PC-9 (cell line): ENCODE measurements at regions not wholly inside any gene's neighbourhood (a gene's known extent, or its start where the extent isn't known, plus 50 kb on each side); places are given as distances from the start of the nearest gene placed in this dataset.

Experiments
- BruUV-seq: library from RNA; stranded (reverse); fragments of 400-500 nt; replicated peaks from 2 replicates; lab custom pipeline; 2021; lab: Mats Ljungman, UMichigan
- CTCF ChIA-PET: fragments of 300-600 bp; sonication (Branson Sonifier 250); formaldehyde crosslinking; loops from one replicate; lab custom pipeline; 2022; ENCODE audit warnings: antibody characterized with exemption; lab: Charles Lee
- POLR2A ChIA-PET: fragments of 300-600 bp; sonication (Branson Sonifier 250); formaldehyde crosslinking; loops from one replicate; lab custom pipeline; 2022; ENCODE audit warnings: antibody characterized with exemption; ENCODE audit not compliant: unreplicated experiment; lab: Charles Lee
- DNase-seq, 2 experiments: peaks; one replicate each; pipeline versions ENCODE4 v3.0.0 to v3.0.0-alpha.2; 2015 to 2022; ENCODE audit warnings: mixed read lengths in 1 of 2
- H2AFZ ChIP-seq: fragments of 200-600 bp; sonication (generic); 2 replicates; pipeline ENCODE4 v1.8.1; 2017; ENCODE audit warnings: antibody characterized with exemption
- H3F3A ChIP-seq: fragments of 200-600 bp; sonication (generic); 2 replicates; pipeline ENCODE4 v1.8.1; 2017; ENCODE audit warnings: antibody characterized with exemption, mild to moderate bottlenecking, low read depth; ENCODE audit not compliant: insufficient read depth
- H3K27ac ChIP-seq: fragments of 200-600 bp; sonication (generic); 2 replicates; pipeline ENCODE4 v1.6.1; 2016; ENCODE audit warnings: mixed run types
- H3K27me3 ChIP-seq: fragments of 200-600 bp; sonication (generic); 2 replicates; pipeline ENCODE4 v1.6.1; 2016; ENCODE audit warnings: low read depth, mixed run types; ENCODE audit not compliant: insufficient read depth
- H3K36me3 ChIP-seq: fragments of 200-600 bp; sonication (generic); 2 replicates; pipeline ENCODE4 v1.6.1; 2016; ENCODE audit warnings: low read depth, mixed run types
- H3K4me1 ChIP-seq: fragments of 200-600 bp; sonication (generic); replicated peaks from 2 replicates; pipeline ENCODE4 v1.6.1; 2016; ENCODE audit warnings: mixed run types; ENCODE audit not compliant: insufficient read depth
- H3K4me2 ChIP-seq: fragments of 200-600 bp; sonication (generic); 2 replicates; pipeline ENCODE4 v1.6.1; 2017; ENCODE audit warnings: mixed run types
- H3K4me3 ChIP-seq: fragments of 200-600 bp; sonication (generic); 2 replicates; pipeline ENCODE4 v1.6.1; 2016; ENCODE audit warnings: mixed run types
- H3K79me2 ChIP-seq: fragments of 200-600 bp; sonication (generic); 2 replicates; pipeline ENCODE4 v1.6.1; 2017; ENCODE audit warnings: low read depth, mixed run types
- H3K9me2 ChIP-seq: fragments of 200-600 bp; sonication (generic); 2 replicates; pipeline ENCODE4 v1.8.1; 2017; ENCODE audit warnings: mild to moderate bottlenecking; ENCODE audit not compliant: insufficient read depth
- H3K9me3 ChIP-seq: fragments of 200-600 bp; sonication (generic); 2 replicates; pipeline ENCODE4 v1.8.1; 2016; ENCODE audit warnings: low read depth; ENCODE audit not compliant: insufficient read depth
- H4K20me1 ChIP-seq: fragments of 200-600 bp; sonication (generic); 2 replicates; pipeline ENCODE4 v1.8.1; 2017; ENCODE audit not compliant: insufficient read depth
- EZH2 ChIP-seq: fragments of 200-600 bp; sonication (generic); IDR thresholded peaks from 2 replicates; pipeline ENCODE4 v1.8.0; 2017; ENCODE audit warnings: antibody characterized with exemption, low read depth
- intact Hi-C: fragments of 100-400 bp; cut with micrococcal nuclease; formaldehyde crosslinking; loops from one replicate; pipeline ENCODE4 v1.10.0; 2022; ENCODE audit not compliant: unreplicated experiment
- TF ChIP-seq, protein P1 (sequence below): fragments of 200-600 bp; sonication (generic); conservative IDR thresholded peaks from 2 replicates; pipeline ENCODE4 v1.6.1; 2017; ENCODE audit warnings: mixed run types, antibody characterized with exemption, mild to moderate bottlenecking, moderate library complexity

DNA sequence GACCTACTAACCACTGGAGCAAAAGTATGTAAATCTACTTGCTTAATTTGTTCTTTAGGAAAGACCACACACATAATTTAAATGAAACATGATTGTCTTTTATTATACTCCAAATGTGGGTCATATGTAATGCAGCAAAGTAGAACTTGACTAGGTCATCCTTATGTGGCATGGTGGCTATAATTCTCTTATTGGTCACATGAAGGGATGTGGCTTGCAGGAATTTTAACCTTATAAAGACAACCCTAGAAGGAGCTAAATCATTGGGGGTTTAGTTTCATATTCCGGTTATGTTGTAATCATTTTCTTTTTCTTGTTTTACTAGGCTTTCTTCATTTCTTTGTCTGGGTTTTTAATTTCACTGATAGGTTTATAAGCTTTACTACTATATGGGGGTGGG lies 93.9 kb downstream of the SEPTIN7 start:
- intact Hi-C loops, result no loop called here
- Histone ChIP-seq H4K20me1 (0 out of 2 replicates have a peak, but pooled peaks cover 5% of the 10 kb centered on the region), H3K9me3 (no peaks in the 10 kb centered on the region), H3K4me2 (no peak overlapping the region), H3K27me3 (no peaks in the 10 kb centered on the region), H3K36me3 (peaks cover 24% of the 10 kb centered on the region), H3K27ac (no peak overlapping the region), H3F3A (no peaks in the 10 kb centered on the region; the same call in 1 of the 2 replicates), H3K4me3 (no peak overlapping the region), H3K79me2 (0 out of 2 replicates have a peak, but pooled peaks cover 3% of the 10 kb centered on the region), H3K9me2 (no peaks in the 10 kb centered on the region), H3K4me1 (no peaks in the 10 kb centered on the region), H2AFZ (no peak overlapping the region)
- POLR2A ChIA-PET, result no interaction called here
- DNase-seq, result no peak
- CTCF ChIA-PET, result no interaction called here
- TF ChIP-seq, protein P1, sequence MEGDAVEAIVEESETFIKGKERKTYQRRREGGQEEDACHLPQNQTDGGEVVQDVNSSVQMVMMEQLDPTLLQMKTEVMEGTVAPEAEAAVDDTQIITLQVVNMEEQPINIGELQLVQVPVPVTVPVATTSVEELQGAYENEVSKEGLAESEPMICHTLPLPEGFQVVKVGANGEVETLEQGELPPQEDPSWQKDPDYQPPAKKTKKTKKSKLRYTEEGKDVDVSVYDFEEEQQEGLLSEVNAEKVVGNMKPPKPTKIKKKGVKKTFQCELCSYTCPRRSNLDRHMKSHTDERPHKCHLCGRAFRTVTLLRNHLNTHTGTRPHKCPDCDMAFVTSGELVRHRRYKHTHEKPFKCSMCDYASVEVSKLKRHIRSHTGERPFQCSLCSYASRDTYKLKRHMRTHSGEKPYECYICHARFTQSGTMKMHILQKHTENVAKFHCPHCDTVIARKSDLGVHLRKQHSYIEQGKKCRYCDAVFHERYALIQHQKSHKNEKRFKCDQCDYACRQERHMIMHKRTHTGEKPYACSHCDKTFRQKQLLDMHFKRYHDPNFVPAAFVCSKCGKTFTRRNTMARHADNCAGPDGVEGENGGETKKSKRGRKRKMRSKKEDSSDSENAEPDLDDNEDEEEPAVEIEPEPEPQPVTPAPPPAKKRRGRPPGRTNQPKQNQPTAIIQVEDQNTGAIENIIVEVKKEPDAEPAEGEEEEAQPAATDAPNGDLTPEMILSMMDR, result no peak
- no peak for TF ChIP-seq EZH2
- BruUV-seq, result no TSS peak

DNA sequence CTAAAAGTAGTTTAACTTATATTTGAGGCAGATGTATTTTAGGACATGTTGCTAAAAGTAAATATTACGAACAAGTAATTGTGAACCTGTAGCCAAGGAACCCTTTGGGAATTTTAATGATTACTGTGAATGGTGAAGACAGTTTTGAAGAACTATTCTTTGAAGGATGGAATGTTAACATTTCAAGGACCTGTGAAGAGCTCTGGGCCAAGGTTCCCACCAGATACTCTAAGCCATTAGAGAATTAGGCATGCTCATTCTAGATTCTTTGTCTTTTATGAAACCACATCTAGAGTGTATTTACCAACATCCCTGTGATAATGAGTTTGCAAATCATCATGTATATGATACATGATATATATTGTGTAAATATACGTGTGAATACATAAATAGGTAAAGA lies 99.8 kb downstream of the SEPTIN7 start:
- TF ChIP-seq, protein P1, result no peak
- TF ChIP-seq EZH2, result no peak
- H3F3A ChIP-seq, result peaks cover 10% of the 10 kb centered on the region
- H2AFZ ChIP-seq, result no peak overlapping the region
- H3K9me3 ChIP-seq, result no peaks in the 10 kb centered on the region
- H3K27me3 ChIP-seq, result no peaks in the 10 kb centered on the region
- H3K79me2 ChIP-seq, result 0 out of 2 replicates have a peak, but pooled peaks cover 3% of the 10 kb centered on the region
- 0 out of 2 replicates have a peak, but pooled peaks cover 5% of the 10 kb centered on the region for H4K20me1 ChIP-seq
- DNase-seq, result no peak
- no peak overlapping the region for H3K4me2 ChIP-seq
- peaks cover 39% of the 10 kb centered on the region for H3K36me3 ChIP-seq
- no peak overlapping the region for H3K27ac ChIP-seq
- no peaks in the 10 kb centered on the region for H3K9me2 ChIP-seq
- H3K4me3 ChIP-seq, result no peak overlapping the region
- no TSS peak for BruUV-seq
- POLR2A ChIA-PET, result interaction anchor here (0.6 to 0.7 kb wide), 2 partner anchors 132 to 812 kb away, joined by 5 read pairs; no protein-coding TSS in a partner anchor
- intact Hi-C loops, result loop anchor here (10.0 kb wide), 1 partner anchor 706 kb away; no protein-coding TSS in a partner anchor
- no peaks in the 10 kb centered on the region for H3K4me1 ChIP-seq
- CTCF ChIA-PET, result no interaction called here

- Histone ChIP-seq H3K27ac (no peak overlapping the region), H4K20me1 (no peaks in the 10 kb centered on the region), H3K79me2 (no peaks in the 10 kb centered on the region), H3K4me1 (no peaks in the 10 kb centered on the region), H3K9me3 (no peaks in the 10 kb centered on the region), H3K4me2 (no peak overlapping the region), H3K4me3 (no peak overlapping the region), H3K9me2 (no peaks in the 10 kb centered on the region), H3F3A (peaks cover 16% of the 10 kb centered on the region), H3K36me3 (peaks cover 11% of the 10 kb centered on the region), H2AFZ (no peak overlapping the region), H3K27me3 (no peaks in the 10 kb centered on the region)
- ChIA-PET POLR2A (no interaction called here), CTCF (no interaction called here)
- BruUV-seq, result no TSS peak
- DNase-seq, result no peak
- TF ChIP-seq EZH2, result no peak
- TF ChIP-seq, protein P1, result no peak
- intact Hi-C loops, result loop anchor here (5.0 to 10.0 kb wide), 3 partner anchors 278 to 711 kb away; no protein-coding TSS in a partner anchor
These were observed 104.7 kb downstream of the SEPTIN7 start for GRCh38 chr7:35905555-35905954.
